Endothelial cell of umbilical vein (primary cell): ENCODE measurements at regions not wholly inside any gene's neighbourhood (a gene's known extent, or its start where the extent isn't known, plus 50 kb on each side); places are given as distances from the start of the nearest gene placed in this dataset.

Experiments
- EZH2 ChIP-seq: IDR thresholded peaks from 2 replicates; pipeline ENCODE4 v1.6.1; 2012; ENCODE audit warnings: borderline replicate concordance, low read depth, mild to moderate bottlenecking, moderate library complexity, low read length, inconsistent platforms; ENCODE audit not compliant: severe bottlenecking
- FOS ChIP-seq: IDR thresholded peaks from 2 replicates; pipeline ENCODE4 v1.6.1; 2011; ENCODE audit warnings: mild to moderate bottlenecking, low read length, moderate library complexity, borderline replicate concordance; ENCODE audit not compliant: insufficient read depth
- GATA2 ChIP-seq: IDR thresholded peaks from 2 replicates; pipeline ENCODE4 v1.7.0; 2011; ENCODE audit warnings: low read depth, mild to moderate bottlenecking, moderate library complexity, mixed read lengths, low read length; ENCODE audit not compliant: insufficient read length, insufficient read depth
- JUN ChIP-seq: IDR thresholded peaks from 2 replicates; pipeline ENCODE4 v1.6.1; 2011; ENCODE audit warnings: borderline replicate concordance, low read depth; ENCODE audit not compliant: insufficient read length, insufficient read depth
- POLR2A ChIP-seq: IDR thresholded peaks from 2 replicates; pipeline ENCODE4 v1.6.1; 2012; ENCODE audit warnings: low read depth, mild to moderate bottlenecking, control low read depth, low read length
- POLR2AphosphoS5 ChIP-seq: IDR thresholded peaks from 2 replicates; pipeline ENCODE4 v1.6.1; 2012; ENCODE audit warnings: low read depth, mild to moderate bottlenecking, control low read depth, low read length, moderate library complexity; ENCODE audit not compliant: insufficient read depth
- TF ChIP-seq, protein P1 (sequence below), 2 donors: IDR thresholded peaks; 1 replicate in 1 of 2; 2 replicates in 1 of 2; pipeline ENCODE4 v1.5.1; 2011; ENCODE audit warnings: low read length in 2 of 2, mild to moderate bottlenecking in 2 of 2, moderate library complexity in 2 of 2, control low read depth in 1 of 2, inconsistent platforms in 1 of 2, low read depth in 1 of 2; ENCODE audit not compliant: insufficient read depth in 1 of 2; ENCODE audit errors: extremely low read depth in 1 of 2
- TF ChIP-seq, protein P2 (sequence below): IDR thresholded peaks from 2 replicates; pipeline ENCODE4 v1.6.1; 2011; ENCODE audit not compliant: insufficient read depth, insufficient read length

DNA sequence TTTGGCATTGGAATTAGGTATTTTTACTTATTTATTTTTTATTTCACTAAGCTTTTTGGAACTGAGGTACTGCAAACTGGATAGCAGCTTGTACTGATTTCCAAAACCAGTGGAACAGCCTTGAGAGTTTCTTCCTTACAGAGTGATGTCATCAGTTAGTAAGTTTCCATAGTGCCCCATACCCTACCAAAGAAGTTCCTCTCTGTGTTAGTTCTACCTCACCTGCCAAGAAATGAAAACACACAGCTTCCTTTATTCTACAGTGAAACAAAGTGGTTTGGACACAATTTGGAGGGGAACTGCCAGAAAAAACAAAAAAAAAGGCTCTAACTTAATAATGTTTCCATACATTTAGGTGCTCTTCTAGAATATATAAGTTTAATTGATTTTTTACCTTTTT is 430.9 kb upstream of the ADGRL2 start:
- TF ChIP-seq, protein P1, sequence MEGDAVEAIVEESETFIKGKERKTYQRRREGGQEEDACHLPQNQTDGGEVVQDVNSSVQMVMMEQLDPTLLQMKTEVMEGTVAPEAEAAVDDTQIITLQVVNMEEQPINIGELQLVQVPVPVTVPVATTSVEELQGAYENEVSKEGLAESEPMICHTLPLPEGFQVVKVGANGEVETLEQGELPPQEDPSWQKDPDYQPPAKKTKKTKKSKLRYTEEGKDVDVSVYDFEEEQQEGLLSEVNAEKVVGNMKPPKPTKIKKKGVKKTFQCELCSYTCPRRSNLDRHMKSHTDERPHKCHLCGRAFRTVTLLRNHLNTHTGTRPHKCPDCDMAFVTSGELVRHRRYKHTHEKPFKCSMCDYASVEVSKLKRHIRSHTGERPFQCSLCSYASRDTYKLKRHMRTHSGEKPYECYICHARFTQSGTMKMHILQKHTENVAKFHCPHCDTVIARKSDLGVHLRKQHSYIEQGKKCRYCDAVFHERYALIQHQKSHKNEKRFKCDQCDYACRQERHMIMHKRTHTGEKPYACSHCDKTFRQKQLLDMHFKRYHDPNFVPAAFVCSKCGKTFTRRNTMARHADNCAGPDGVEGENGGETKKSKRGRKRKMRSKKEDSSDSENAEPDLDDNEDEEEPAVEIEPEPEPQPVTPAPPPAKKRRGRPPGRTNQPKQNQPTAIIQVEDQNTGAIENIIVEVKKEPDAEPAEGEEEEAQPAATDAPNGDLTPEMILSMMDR (IDR thresholded peaks at IDR 0.05; ENCODE audit: extremely low read depth in 1 of 2, insufficient read depth in 1 of 2, low read depth in 1 of 2, low read length in 2 of 2), result no peak
- TF ChIP-seq POLR2A (no peak), FOS (no peak), POLR2AphosphoS5 (no peak), JUN (no peak), EZH2 (no peak), GATA2 (no peak)
- TF ChIP-seq, protein P2, sequence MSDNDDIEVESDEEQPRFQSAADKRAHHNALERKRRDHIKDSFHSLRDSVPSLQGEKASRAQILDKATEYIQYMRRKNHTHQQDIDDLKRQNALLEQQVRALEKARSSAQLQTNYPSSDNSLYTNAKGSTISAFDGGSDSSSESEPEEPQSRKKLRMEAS, result no peak
